ENCODE measurements at regions not wholly inside any gene's neighbourhood (a gene's known extent, or its start where the extent isn't known, plus 50 kb on each side); places are given as distances from the start of the nearest gene placed in this dataset.

DNA sequence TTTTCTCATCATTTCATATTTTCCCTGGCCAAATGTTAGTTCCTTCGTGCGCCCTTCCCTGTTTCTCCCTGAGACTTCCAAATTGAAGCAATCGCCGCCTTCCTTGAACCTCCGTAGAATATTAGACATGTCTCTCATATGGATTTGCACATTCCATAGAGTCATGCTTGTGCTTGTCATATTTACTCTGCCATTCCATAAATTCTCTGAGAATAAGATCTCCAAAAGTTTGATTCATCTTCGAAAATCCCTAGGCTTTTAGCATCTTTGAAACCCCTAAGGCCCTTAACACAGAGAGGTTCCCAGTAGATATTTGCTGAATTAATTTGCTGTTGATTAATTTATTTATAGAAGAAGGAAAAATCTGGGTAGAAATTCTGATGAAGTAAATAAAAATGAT is 202.2 kb upstream of the PIK3C3 start:
- no peak for DNase-seq

DNA sequence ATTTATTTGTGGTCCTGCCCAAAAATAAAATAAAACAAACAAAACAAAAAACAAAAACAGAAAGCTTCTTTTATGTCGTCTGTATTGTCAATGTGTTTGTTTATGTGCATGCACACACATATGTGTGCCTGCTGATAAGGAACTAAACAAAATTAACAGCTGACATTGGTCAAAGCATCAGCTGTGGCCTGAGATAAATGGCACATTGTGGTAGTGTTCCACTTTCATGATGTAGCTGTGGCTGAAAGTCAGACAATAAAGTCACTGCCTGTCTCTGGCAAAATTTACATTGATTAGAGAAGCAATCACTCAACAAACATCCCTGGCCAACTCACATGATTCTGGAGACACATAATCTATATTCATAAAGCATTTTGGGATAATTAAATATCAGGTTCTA is 203.4 kb upstream of the PIK3C3 start:
- DNase-seq = no peak

DNA sequence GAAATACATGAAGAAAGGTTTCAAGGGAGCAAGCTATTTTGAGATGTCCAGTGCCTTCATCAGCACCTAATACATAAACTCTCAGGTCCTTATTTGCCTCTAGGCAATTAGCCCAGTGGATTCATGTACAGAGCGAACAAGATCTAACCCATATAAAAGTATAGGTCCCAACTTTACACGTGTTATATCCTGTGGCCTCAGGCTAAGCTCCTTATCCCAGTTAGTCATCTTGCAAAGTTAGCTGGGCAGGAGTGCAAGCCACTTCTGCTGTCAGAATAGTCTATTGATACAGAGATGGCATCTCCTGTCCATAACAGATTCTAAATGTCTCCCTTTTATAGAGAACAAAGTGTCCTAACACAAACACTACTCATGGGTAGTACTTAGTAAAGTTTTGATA is 203.9 kb upstream of the PIK3C3 start:
- no peak for DNase-seq

DNA sequence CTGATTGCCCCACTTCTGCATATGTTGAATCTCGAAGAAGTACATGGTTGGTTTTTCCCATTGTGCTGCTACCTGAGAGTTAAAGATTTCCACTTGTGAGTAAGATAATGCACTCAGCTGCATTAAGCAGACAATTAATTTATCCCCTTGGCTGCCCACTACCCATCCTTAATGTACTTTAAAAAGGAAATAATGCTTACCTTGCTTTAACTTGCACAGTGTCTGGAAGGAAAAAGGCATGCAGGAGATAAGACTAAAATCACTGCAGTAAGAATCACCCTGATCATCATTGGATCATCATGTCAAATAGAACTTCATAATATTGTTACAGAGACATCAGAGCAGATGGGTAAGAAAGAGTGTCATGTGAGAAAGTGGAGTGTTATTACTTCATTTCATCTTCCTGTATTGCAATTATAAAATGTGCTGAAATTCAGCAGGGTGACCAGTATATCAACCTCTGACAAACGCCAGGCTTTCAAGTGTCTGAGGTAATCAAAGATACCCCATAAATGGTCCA is 207.3 kb upstream of the PIK3C3 start:
- no peak for DNase-seq

DNA sequence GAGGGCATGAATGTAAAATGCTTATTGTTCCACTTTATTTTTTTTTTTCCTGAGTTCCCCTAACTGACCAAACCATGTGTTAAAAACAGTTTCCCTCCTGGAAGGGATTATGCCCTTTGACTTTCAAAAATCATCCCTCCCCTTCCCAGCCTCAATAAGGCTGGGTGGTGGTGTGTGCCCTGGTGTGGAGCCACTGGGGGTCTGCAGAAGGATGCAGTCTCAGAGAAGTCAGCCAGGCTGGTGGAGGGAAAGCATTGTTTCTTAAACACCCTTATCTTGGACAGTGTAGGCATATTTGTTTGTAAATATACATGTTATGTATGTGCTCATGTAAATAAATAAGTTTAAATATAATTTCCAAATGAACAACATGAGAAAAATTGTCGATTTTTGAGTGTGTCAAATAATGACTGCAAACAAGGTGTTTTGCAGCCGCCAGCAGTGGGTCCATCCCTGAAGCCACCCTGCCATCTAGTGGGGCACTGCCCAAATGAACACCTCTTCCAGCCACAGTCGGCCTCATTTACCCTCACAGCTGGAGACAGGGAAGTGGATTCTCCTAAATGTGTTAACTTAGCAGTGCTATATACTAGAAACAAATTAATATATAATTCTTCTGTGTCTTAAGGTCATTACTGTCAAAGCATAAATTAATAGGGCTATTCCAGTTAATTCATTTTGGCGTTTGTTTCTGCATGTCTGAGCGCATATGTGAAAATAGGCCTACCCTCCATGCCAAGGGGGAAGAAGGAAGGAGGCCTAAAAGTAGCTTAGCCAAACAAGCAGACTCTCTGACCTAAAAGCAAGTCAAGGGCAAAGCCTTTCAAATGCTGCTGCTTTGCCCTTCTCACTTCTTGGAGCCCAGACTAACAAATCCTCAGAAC is 209.6 kb upstream of the PIK3C3 start:
- DNase-seq = no peak

DNA sequence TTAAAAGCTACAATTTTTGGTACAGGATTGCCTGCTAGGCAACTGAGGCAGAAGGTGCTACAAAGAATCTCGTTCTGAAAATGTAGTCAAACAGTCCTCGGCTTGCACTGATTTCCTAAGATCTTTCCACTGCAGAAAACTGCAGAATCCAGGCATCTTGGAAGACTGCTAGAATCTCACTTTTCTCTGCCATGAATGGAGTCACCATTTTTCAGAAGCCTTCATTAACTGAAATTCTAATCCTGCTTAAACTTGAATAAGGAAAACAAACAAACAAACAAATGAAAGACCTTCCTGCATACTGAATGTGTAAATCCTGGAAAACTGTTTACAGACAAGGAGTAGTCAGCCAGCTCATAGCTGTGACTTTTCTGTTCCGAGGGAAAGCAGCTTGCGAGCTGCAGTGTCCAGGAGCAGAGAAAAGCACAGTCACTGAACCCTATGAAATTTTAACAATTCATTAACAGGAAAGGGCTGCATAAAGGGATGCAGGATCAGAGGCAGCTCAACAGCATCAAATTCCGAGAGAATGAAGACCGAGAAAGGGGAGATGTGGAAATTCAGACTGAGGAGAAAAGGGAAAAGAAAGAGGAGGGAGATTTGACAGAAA is 210.5 kb upstream of the PIK3C3 start:
- no peak for DNase-seq

DNA sequence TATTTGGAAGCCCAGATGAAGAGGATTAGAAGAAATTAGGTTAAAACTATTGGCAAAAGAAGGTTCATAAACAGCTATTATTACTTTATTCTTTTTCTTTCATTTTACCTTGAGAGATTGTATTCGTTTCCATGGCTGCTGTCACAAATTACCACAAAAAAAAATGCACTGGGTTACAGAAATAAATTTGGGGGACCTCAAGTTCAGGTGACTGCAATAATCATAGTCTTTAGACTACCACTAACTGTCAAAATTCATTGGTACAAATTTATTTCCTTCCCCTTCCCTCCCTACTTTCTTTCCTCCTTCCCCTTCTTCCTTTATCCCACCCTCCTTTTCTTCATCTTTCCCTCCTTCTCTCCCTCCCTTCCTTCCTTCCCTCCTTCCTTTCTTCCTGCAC is 217.8 kb upstream of the PIK3C3 start:
- DNase-seq = no peak

DNA sequence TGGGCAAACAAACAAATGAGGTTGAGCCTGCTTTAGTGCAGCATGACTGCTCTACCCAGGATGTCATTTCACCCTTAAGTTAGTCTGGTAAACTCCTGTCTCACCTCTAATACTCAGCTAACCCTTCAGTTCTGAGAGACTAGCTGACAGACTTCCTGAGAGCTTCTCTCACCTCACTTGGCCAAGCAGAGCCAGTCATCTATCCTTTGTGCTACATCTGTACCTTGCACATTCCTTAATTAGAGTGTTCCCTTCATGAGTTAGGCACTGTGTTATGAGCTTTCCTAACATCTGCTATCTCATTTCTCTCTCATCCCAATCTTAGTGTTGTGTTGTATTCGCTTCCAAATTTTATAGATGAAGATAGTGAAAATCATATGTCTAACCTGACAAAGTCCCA is 220.1 kb upstream of the PIK3C3 start:
- no peak for DNase-seq

DNA sequence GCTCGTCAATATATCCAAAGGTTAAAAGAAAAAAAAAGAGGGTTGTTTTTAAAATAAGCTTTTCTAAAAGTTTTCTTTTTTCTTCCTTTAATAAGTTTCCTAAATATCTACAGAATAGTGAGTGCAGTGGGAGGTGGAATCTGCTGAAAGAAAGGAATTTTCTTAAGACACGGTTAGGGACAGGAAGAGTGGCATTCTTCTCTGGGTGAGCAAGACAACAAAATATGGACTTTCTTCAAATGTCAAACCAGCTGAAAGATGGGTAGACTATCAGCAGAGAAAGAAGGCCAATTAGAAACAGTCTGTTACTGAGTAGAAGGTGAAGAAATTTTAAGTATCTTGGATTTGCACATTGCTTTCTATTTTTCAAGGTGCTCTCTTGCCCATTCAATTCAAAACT is 222.7 kb upstream of the PIK3C3 start:
- DNase-seq = no peak

DNA sequence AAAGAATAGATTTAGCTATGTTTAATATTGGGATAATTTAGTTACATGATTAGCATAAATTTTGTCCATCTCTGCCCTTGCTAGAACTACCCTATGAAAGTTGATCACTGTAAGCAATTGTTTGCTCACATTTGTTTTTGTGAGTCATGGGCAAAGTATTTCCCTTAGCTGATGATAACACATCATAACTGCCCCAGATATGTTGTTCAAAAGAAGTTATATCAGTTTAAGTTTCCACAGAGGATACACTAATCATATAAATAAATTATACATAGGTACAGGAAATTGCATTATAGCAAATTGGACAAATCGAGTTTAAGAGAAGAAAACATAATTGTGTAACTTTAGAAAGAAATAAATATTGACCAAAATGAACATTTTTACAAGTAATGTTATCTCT is 223.2 kb upstream of the PIK3C3 start:
- DNase-seq = no peak

DNA sequence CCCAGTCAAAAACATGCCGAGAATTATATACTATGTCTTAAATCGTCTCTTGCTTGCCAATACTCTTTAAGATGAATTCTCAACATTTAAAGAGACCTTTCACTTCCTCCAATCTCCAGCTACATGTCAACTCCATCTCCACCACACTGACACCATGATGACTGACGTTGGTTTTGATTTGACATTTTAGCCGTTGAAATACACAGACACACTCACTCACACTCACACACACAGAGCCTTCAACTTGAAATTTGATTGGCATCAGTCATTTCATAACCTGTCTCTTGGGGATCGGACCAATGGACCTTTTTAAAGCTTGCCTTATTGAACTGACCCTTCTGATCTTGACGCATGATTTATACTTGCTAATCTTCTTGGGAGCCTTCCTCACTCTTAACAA is 230.8 kb upstream of the PIK3C3 start:
- no peak for DNase-seq

DNA sequence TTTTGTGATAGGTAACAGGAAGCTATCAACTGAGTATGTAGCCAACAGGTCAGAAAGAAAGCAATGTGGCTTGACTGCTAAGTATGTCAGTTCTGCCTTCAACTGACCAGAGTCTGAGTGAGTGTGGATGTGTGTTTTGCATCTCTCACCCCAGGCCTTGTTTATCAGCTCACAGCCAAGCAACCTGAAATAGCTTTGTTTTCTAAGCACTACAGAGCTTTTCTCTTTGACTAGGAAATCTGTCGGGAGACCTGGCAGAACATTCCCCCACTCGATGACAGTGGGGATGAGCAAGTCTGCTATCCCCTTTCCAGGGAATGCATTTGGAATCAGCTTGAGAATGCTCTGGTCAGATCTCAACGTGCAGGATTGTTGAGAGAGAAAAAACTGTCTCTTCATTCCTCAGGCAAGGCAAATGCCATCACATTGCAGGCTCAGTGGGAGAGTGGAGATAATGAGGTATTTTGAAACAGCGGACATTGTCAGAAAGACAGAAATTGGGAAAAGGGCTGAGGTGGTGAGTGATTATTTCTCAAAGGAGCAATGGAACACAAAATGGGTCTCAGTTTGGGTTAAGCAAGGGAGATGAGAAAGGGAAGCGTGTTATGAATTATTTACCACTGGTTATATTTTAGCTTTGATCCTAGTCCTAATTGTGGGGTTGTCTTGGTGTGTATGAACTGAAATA is 233.8 kb upstream of the PIK3C3 start:
- no peak for DNase-seq

DNA sequence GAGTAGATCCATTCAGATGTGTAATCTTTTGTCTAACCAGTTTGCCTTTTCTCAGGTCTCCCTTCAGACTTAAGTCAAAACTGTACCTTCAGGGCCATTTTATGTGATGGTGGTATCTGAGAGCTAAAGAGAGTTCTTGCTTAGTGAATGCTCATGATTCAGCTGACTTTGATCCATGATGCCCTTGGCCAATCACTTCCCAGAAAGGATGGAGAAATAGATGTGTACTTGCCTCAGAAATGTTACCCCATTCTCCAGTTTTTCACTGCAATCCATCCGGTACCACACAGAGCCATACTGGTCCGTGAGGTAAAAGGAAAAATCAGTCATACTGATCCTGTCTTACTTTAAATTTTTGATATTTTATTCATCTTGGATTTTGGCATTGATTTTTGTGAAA is 234.8 kb upstream of the PIK3C3 start:
- DNase-seq = no peak

DNA sequence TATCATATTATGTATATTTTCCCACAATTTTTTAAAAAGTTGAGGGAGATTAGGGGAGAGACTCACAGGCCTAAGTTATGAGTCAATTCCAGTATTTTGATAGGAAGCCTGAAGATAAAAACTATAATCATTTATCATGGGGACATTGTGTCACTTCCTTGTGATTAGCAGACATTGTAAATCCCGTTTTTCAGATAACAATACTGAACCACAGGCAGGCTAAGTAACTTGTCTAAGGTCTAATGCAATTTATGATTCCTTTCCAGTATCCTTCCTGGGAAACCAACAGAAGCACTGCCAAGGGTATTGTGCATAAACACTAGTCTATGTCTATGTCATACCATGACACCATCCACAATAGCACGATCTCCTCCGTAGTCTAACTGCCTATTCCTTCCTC is 235.2 kb upstream of the PIK3C3 start:
- DNase-seq = no peak

DNA sequence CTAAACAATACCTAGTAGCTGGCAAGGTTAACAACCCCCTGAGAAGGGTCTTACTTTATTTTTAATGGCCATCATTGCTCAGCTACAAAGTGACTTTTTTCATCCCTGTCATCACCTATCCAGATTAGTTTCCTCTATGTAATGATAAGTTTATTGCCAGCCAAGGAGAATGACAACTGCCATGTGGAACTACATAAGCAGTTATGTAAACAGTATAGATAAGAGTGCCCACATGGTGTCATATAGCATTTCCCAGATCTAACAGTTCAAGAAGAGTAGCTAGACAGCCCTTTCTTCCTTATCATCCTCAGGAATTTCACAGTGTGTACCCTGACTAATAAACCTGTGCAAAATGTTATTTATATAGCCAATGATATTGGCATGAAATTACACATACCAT is 240.2 kb upstream of the PIK3C3 start:
- no peak for DNase-seq

DNA sequence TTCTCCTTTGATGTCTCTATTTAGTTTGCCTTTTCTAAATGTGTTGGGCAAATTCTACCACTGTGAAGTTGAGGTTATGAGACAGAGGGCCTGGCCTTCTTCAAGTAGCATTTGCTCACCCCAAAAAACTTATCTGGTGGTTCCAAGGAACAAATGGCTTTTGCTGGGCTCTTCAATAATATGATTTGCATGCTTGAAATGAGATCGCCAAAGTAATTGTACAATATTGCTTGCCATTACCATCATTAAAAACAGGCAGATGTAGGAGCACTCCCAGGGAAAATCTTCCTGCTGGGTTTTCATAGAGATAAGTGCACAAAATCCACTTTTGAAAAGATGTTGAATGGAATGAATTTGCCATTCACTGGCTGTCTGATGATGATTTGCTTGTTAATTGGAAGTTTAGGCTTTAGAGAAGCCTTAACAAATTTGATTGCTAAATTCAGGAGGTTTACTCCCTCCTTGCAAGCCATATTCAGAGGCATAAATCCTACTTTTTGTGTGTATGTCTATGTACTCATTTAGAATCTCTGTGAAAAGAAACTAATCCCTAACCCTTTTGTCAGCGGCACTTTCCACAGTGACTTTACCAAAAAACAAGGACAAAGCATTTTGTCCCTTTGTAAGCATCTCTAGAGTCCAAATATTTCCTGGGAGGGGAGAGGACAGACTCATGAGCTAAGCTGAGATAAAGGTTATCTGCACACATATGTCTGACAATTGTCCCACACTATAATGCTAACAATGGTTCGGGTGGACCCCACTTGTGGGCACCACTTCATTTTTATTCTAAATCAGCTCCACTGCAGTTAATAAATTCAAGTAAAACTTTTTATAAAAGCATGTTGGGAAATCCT is 240.8 kb upstream of the PIK3C3 start:
- DNase-seq = no peak

DNA sequence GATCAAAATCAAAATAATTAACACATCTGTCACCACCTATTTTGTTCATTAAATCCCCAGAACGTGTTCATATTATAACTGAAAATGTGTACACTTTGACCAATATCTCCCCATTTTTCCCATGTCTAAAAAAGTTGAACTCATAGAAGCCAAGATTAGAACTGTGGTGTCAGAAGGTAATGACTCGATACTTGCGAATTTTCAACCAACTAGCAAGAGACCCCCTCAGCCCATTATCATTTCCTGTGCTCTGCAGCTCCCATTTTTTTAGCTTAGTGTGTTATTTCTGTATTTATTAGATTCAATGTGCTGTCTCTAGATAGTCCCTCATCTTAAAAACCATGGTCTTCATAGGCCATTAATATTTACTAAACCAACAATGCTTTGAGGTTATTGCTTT is 248.7 kb upstream of the PIK3C3 start:
- DNase-seq = no peak

DNA sequence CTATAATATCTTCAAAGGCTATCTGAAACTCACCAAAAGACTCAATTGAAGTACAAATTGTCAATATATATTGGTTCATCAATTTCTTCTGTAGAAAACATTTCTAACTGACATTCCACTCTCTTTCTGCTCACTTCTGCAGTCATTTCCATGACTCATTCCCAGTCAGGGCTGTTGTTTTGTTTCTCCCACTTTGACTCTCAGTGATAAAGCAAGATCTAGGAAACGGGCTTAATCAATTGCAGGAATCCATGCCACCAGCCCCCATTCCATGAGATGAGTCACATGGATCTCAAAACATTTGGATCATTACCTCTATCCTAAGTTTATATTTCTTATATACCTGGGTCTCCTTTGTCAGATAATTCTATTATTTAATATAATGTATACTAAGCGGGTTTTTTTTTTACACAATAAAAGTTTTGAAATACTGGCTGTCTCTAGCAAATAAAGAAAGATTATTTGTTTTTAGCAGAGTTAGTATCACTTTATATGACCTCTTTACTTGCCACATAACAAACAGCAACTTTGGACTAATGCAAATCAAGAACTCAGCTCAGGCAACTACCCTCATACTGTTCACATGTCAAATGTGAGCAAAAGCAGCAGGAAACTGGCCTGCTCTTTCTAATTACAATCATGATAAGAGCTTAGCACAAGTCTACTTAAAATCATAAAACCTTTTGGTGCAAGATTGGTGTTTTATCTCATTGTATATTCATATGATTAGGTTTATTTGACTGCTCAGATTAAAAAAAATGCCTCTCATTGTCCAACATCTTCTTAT is 251.1 kb upstream of the PIK3C3 start:
- DNase-seq = no peak

DNA sequence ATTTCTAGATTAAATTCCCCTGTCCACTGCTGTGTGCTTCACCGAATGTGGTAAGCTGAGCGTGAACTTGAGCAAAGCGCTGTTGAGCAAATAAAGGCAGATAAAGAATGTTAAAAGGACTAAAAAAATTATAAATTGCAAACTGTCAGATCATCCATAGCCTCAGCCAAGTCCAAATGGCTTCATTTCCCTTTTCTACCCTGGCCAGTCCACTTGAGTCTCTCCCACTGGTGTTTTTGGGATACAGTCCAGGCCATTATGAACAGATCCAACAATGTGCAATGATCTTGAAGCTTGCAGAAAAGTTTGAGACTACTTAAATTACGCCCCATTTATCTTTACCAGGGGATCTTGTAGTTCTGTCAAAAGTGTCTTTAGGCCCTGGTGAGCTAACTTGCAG is 254.6 kb upstream of the PIK3C3 start:
- no peak for DNase-seq

DNA sequence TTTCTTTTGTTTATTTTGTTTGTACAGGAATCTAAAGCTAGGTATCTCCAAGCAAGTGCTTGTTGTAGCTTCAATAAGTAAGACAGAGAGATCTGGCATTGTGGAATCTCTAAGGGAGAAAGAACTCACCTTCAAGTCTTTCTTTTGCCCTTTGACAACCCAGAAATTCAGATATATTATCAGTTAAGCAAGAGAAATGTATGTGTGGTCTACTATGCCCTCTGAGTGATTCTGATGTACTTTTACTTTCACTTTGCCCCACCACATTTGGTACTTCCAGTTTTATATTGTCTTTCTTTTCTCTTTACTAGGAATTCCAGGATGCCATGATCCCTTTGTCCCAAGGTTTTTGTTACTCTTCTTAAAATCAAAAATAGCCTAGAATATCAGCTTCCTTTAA is 259.6 kb upstream of the PIK3C3 start:
- DNase-seq = no peak

DNA sequence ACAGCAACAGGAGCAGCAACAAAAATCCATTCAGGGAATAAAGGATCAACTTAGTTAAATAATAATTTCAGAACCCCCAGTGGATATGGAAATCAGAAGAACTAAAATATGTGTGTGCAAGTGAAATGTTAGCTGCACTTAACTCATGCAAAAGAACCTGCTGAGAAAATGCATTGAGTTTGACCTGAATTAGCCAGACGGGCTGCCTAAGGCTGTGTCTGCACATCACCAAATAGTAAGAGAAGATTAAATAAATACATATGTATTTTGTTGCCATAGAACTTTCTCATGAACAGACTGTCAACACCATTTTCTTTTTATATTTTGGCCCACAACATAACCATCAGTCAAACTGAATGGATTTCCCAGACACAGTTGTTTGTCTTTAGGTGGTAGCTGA is 262.0 kb upstream of the PIK3C3 start:
- no peak for DNase-seq
